CD4-positive, alpha-beta T cell treated with Interleukin-1 beta for 1 hour (primary cell): ENCODE measurements at regions not wholly inside any gene's neighbourhood (a gene's known extent, or its start where the extent isn't known, plus 50 kb on each side); places are given as distances from the start of the nearest gene placed in this dataset.
"Not testable (repeated sequence)": the region's sequence is repeated elsewhere in the genome, so short reads cannot be mapped to it uniquely, and the experiment has no call there.

ENCODE experiments used
- DNase-seq, 2 donors: peaks; one replicate each; pipeline ENCODE4 v3.0.0-alpha.2; 2020 to 2022

GRCh38 chr3:177338697-177339219 is 141.5 kb upstream of the TBL1XR1 start:
- DNase-seq, result no peak

GRCh38 chr3:177339220-177339703 is 142.0 kb upstream of the TBL1XR1 start:
- not testable (repeated sequence) for DNase-seq

GRCh38 chr3:177340243-177340830 is 143.1 kb upstream of the TBL1XR1 start:
- DNase-seq, result no peak

- no peak for DNase-seq
Observed at GRCh38 chr3:177341736-177342419, 144.6 kb upstream of the TBL1XR1 start.

- no peak for DNase-seq
Observed at GRCh38 chr3:177343122-177343625, 145.9 kb upstream of the TBL1XR1 start.

- DNase-seq, result peak; percentile 44 to 60
Observed at GRCh38 chr3:177345049-177345972, 148.0 kb upstream of the TBL1XR1 start.

GRCh38 chr3:177345973-177346503 is 148.8 kb upstream of the TBL1XR1 start:
- no peak for DNase-seq

GRCh38 chr3:177346878-177347277 is 149.6 kb upstream of the TBL1XR1 start:
- DNase-seq, result no peak

- DNase-seq, result no peak
Observed at GRCh38 chr3:177347611-177348010, 150.3 kb upstream of the TBL1XR1 start.

GRCh38 chr3:177348974-177349373 is 151.7 kb upstream of the TBL1XR1 start:
- no peak for DNase-seq

GRCh38 chr3:177349384-177349783 is 152.1 kb upstream of the TBL1XR1 start:
- DNase-seq, result no peak

- DNase-seq, result no peak
Observed at GRCh38 chr3:177350121-177350520, 152.8 kb upstream of the TBL1XR1 start.

- no peak for DNase-seq
Observed at GRCh38 chr3:177351206-177351605, 153.9 kb upstream of the TBL1XR1 start.

- peak in 1 of 2 donors; percentile 19 for DNase-seq
Observed at GRCh38 chr3:177351757-177352158, 154.5 kb upstream of the TBL1XR1 start.

GRCh38 chr3:177352424-177352823 is 155.1 kb upstream of the TBL1XR1 start:
- no peak for DNase-seq

GRCh38 chr3:177353140-177353539 is 155.9 kb upstream of the TBL1XR1 start:
- DNase-seq, result no peak

- not testable (repeated sequence) for DNase-seq
Observed at GRCh38 chr3:177353879-177354278, 156.6 kb upstream of the TBL1XR1 start.

- no peak for DNase-seq
Observed at GRCh38 chr3:177354466-177354865, 157.2 kb upstream of the TBL1XR1 start.

GRCh38 chr3:177356113-177356512 is 158.8 kb upstream of the TBL1XR1 start:
- no peak for DNase-seq

- DNase-seq, result no peak
Observed at GRCh38 chr3:177356952-177357351, 159.7 kb upstream of the TBL1XR1 start.

GRCh38 chr3:177357352-177358090 is 160.2 kb upstream of the TBL1XR1 start:
- DNase-seq, result peak; percentile 19 to 24
